GM13977 (cell line): ENCODE measurements at regions not wholly inside any gene's neighbourhood (a gene's known extent, or its start where the extent isn't known, plus 50 kb on each side); places are given as distances from the start of the nearest gene placed in this dataset.
"Not testable (repeated sequence)": the region's sequence is repeated elsewhere in the genome, so short reads cannot be mapped to it uniquely, and the experiment has no call there.

ENCODE experiments used
- DNase-seq: peaks from one replicate; pipeline ENCODE4 v3.0.0; 2012; ENCODE audit warnings: low spot score
- in situ Hi-C: fragments of 300-500 bp; cut with MboI; formaldehyde crosslinking; loops from one replicate; pipeline ENCODE4 v1.12.0; 2022; ENCODE audit warnings: low sequenced_read_pairs, low pct_unique_long_range_greater_than_20kb, mixed read lengths, inconsistent platforms; ENCODE audit not compliant: unreplicated experiment
- TF ChIP-seq, protein P1 (sequence below): IDR thresholded peaks from 2 replicates; pipeline ENCODE4 v1.5.1; 2012; ENCODE audit warnings: mild to moderate bottlenecking, control low read depth; ENCODE audit not compliant: insufficient read depth; ENCODE audit errors: extremely low read depth, missing control alignments

DNA sequence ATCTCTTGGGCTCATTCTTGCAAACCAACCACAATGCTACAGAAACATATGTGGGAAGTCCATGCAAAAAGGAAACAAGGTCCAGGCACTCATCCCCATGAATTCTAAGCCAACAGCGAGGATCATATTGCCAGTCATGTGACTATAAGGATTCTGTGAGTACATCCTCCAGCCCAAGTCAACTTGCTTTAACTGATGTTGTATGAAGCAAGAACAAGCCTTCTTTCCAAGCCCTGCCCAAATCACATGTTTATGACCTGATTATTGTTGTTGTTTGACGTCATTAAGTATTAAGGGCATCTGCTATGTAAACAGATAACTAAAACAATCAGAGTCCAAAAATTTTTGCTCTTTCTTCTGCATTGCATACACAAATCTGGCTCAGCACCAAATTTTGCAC lies 78.2 kb upstream of the MON1B start:
- no peak for DNase-seq
- in situ Hi-C loops, result no loop called here
- TF ChIP-seq, protein P1, sequence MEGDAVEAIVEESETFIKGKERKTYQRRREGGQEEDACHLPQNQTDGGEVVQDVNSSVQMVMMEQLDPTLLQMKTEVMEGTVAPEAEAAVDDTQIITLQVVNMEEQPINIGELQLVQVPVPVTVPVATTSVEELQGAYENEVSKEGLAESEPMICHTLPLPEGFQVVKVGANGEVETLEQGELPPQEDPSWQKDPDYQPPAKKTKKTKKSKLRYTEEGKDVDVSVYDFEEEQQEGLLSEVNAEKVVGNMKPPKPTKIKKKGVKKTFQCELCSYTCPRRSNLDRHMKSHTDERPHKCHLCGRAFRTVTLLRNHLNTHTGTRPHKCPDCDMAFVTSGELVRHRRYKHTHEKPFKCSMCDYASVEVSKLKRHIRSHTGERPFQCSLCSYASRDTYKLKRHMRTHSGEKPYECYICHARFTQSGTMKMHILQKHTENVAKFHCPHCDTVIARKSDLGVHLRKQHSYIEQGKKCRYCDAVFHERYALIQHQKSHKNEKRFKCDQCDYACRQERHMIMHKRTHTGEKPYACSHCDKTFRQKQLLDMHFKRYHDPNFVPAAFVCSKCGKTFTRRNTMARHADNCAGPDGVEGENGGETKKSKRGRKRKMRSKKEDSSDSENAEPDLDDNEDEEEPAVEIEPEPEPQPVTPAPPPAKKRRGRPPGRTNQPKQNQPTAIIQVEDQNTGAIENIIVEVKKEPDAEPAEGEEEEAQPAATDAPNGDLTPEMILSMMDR, result no peak

DNA sequence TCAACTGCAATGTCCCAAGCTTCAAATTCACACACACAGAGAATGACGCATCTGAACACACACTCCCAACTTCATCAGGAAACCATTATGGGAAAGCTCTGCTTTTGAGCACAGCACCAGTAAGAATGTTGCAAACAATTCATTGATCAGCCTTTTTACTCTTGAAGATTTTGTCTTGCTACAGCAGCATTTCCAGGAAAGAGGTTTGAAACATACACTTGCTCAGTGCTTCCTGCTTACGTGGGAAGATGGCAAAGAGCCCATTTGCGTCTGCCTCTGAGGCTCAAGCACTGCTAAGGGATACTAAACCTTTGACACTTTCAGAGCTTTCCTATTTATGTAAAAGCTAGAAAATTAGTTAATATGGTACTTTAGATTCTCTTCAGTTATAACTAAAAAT lies 77.2 kb upstream of the MON1B start:
- TF ChIP-seq, protein P1, result no peak
- no peak for DNase-seq
- in situ Hi-C loops, result no loop called here

DNA sequence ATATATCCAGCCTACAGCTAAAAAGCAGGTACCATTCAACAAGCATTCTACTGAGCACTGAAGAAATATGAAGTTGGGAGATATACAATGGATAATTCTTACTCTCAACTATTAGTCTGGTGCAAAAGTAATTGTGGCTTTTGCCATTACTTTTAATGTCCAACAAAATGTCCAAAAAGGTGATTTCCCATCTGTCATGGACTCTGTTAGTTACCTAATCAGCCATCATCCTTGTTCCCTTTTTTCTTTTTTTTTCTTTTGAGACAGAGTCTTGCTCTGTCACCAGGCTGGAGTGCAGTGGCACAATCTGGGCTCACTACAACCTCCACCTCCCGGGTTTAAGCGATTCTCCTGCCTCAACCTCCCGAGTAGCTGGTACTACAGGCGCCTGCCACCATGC lies 76.6 kb upstream of the MON1B start:
- DNase-seq, in situ Hi-C loops: not testable (repeated sequence)

DNA sequence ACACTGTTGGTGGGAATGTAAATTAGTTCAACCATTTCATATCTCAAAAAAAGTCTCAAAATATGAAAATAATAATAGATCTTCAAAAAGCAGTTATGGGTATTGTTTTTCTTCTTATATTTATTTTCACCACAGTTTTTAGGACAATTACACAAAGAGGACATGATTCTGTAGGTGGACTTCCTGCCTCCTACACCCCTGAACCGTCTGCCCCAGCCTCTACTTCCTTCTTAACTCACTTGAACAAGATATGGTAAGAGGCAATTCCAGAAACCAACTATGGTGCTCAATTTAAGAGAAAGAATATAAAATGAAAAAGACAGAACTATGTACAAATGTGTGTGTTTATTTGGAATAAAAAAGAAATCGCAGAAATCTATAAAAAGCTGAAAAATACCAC lies 74.1 kb upstream of the MON1B start:
- no peak for DNase-seq
- in situ Hi-C loops, result no loop called here
- TF ChIP-seq, protein P1, result no peak

DNA sequence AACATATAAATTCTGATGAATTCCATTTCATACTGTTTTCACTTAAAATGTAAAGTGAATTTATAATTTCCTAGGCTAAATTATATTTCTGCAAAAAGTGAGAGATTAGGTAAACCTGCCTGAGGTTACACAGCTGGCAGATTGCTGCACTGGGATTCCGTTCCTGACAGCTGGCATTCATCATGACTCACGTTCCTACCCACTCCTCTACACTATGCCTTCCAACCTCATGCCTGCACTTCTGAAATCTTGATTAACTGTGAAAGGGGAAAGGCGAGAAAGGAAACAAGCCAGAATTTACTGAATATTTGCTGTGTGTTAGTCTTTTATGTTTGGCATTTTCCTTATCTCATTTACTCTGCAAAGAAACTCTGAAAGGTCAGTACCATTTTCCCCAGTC lies 73.3 kb upstream of the MON1B start:
- in situ Hi-C loops, result no loop called here
- TF ChIP-seq, protein P1, result no peak
- DNase-seq, result no peak

DNA sequence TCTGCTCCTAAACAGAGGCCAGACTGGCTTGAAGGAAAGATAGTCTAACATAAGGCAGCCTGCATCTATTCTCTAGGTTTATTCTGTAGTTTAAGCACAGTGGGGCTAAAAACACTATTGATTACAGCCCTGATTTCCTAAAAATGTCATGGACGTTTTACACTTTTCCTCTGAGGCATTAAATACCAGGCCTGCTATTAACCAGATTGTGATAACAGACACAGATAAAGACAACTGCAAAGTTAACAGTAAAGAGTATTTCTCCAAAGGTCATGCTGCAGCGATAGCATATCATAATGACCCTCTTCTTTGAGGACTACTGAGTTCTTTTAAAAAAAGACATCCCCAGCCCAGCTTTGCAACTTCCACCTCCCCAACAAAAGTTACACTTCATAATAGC lies 59.6 kb upstream of the MON1B start:
- no peak for DNase-seq
- TF ChIP-seq, protein P1, result no peak
- in situ Hi-C loops, result no loop called here

DNA sequence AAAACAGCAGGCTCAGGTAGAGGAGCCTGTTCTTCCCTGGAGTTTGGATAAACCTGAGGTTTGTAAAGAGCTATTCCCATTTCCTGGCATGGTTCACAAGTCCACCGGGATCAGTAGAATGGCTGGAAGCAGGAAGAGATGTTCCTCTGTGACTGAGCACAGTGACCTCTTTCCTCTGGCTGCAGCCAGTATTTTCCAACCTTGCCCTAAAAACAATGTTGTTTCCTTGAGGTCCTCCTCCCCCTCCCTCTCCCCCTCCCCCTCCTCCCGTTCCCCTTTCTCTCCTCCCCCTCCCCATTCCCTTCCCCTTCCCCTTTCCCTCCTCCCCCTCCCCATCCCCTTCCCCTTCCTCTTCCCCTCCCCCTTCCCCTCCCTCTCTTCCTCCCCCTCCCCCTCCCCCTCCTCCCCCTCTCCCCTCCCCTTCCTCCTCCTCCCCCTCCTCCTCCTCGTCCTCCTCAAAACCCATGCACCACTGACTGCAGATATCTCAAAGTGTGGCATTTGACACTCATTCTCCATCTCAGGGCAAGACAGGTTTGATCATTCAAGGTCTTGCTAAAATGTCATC lies 58.9 kb upstream of the MON1B start:
- in situ Hi-C loops, result no loop called here
- TF ChIP-seq, protein P1, result no peak
- DNase-seq, result no peak
